HG02798 (cell line): ENCODE measurements at regions not wholly inside any gene's neighbourhood (a gene's known extent, or its start where the extent isn't known, plus 50 kb on each side); places are given as distances from the start of the nearest gene placed in this dataset.

Experiments
- ATAC-seq: cut with Tn5 transposase; IDR thresholded peaks from one replicate; pipeline ENCODE4 v1.9.1; 2021; ENCODE audit warnings: mild to moderate bottlenecking; ENCODE audit not compliant: unreplicated experiment, poor library complexity

DNA sequence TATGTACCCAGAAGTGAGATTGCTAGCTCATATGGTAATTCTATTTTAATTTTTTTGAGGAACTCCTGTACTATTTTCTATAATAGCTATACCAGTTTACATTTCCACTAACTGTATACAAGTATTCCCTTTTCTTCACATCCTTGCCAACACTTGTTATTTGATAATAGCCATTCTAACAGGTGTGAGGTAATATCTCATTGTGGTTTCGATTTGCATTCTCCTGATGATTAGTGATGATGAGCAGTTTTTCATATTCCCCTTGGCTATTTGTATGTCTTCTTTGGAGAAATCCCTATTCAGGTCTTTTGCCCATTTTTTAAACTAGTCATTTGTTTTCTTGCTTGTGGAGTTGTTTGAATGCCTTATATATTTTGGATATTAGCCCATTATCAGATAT is 121.3 kb downstream of the BBS10 start:
- no peak for ATAC-seq

DNA sequence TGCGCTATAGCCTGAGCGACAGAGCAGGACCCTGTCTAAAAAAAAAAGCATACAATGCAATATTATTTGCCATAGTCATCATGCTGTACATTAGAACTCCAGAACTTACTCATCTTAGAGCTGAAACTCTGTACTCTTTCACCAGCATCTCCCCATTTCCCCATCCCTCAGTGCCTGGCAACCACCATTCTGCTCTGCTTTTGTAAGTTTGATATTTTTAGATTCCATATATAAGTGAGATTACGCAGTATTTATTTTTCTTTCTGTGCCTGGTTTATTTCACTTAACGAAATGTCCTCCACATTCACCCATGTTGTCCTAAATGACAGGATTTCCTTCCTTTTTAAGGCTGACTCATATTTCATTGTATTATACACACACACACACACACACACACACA is 121.8 kb downstream of the BBS10 start:
- no peak for ATAC-seq

DNA sequence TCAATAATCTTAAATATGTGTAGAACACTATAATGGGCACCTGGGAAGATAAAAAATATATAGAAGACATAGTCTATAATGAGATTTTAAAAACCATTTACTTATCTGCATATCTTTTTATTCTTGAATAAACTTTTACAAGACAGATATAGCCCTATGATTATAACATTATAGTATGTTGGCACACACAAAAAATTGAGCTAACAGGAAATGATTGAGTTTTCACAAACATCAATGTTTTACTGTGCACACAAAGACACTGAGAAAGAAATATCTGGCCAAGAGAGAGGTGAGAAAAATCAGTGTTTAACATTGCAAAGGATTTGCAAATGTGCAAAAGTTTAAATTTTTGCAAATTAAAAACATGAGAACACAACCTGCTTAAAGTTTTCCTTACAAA is 124.3 kb downstream of the BBS10 start:
- ATAC-seq, result no peak

DNA sequence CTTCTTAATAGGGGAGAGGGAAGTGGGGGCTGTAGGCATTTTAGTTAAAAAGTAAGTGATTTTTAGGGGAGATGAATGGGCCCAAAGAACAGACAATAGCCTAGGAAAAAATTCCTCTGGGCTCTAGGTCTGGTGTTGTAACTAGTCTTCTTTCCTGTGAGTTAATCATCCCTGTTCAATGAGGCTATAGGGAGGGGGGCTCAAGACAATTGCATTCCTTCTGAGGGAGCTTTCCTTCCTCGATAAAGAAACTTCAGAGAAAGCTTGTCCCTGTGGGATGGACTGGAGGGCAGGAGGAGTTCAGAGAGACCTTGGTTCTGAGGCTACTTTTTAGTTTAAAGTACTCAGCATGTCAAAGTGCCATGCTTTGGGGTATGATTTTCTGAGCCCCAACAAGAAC is 127.2 kb downstream of the BBS10 start:
- no peak for ATAC-seq

DNA sequence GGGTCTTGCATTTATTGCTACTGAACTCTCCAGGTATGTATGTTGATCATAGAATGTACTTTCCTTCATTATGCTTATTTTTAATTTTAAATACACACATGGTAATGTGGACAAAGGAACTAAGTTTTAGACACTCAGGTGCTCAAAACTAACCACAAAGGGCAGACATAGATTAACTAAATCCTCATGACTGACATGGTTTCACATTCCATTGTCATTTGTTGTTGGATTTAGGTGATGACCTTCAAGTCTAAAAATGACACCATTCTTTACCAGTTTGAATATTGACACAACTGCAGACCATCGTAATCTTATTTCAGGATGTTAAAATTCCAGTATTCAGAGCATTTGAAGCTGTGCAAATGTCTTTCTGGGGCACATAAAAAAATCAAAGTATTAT is 128.4 kb downstream of the BBS10 start:
- no peak for ATAC-seq

DNA sequence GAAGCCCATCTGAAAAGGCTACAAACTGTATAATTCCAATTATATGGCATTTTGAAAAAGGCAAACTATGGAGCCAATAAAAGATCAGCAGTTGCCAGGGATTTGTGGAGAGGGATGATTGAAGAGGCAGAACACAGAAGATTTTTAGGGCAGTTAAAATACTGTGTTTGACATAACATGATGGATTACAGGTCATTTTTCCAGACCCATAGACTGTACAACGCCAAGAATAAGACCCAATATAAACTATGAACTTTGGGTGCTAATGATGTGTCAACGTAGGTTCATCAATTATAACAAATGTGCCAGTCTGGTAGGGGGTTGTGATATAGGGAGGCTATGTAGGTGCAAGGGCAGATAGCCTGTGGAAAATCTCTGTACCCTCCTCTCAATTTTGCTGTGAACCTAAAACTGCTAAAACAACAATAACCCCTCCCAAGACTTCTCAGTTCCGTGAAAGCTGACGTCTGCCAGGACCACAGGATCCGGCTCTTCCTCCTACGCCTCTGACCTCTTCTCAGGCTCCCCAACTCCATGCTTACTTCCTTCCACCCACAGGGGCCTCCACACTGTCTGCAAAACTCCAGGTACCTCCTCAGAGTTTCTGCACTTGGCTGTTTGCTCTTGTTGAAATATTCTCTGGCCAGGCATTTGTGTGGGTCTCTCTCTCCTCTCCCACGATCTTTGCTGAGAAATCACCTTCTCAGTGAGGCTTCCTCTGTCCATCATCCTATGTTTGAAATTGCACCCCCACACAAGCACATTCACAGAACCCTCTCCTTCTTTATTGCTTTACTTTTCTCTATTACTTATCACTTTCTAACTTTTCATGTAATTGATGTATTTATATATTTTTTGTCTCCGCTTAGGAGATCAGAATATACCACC is 131.4 kb downstream of the BBS10 start:
- no peak for ATAC-seq

DNA sequence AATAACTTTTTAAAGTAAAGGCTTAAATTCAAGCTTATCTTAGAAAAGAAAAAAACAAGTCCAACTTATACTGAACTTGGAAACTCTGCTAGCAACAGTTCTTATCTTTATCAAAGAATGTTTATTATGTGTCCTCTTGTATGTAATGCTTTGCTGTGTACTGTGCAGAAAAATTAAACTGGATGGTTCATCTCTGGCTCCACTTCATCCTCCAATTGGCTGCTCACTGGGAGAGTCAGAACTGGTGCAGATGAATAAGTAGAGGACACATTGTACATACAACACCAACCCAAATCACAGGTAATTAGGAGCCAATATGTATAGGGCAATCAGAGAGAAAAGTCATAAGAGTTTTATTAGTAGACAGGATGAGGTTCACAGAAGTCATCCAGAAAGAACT is 123.6 kb upstream of the NAP1L1 start:
- ATAC-seq, result no peak

DNA sequence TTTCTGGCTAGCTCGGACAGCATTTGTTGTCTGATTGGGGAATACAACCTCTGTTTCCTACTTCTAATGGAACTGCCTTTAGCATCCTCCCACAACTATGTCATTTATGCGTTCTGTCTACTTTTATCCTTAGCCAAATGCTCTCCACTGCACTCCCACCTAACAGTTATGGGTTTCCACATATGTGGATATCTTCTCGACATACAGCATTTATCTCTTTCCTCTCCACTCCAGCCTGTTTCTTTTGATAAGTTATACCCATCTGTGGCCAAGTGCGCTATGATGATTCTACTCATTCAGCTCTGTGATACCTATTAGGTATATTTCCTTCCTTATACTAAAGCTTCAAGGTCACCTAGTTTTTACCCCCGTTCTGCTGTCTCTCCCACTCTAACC is 122.2 kb upstream of the NAP1L1 start:
- ATAC-seq, result no peak

DNA sequence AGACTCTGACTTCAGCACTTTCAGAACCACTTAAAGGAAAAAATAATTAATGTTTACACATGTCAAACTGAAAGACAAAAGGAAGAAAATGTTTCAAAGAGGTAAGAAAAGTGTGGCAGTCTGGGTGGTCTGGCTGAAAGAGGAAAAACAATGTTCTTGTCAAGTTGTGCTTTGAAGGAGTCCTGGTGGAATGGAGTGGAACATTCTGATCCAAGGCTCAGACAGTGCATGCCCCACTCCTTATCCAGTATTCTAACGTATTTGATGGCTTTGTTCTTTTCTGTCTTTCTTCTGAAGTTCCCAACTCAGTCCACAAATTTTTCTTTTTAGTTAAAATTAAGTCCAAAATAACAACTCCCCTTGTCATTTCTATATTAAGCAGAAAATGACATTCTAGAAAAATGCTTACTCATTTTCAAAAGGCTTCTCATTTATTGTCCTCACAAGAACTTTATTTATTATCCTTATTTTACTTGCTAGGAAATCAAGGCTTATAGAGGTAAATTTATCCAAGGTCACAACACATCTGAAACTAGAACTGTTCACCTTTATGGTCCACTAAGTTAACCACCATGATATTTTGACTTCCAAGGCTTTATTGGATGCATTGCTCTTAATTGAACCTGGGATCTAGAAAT is 121.7 kb upstream of the NAP1L1 start:
- ATAC-seq, result no peak

DNA sequence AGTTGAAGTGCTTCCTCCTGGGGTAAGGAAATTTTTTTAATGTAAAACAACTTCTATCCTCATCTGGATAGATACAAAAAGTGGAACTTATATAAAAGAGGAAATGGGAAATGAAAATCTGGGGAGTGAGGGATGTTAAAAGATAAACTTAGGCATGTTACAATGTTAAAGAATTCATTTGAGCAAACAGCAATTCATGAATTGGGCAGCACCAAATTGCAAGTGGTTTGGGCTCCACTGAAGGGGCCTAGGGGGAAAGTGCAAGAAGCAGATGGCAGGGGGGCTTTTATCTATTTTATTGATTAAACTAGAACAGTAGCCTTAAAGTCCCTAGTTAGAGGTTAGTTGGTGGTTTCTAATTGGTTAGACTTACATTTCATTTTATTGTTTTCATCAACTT is 118.1 kb upstream of the NAP1L1 start:
- no peak for ATAC-seq

DNA sequence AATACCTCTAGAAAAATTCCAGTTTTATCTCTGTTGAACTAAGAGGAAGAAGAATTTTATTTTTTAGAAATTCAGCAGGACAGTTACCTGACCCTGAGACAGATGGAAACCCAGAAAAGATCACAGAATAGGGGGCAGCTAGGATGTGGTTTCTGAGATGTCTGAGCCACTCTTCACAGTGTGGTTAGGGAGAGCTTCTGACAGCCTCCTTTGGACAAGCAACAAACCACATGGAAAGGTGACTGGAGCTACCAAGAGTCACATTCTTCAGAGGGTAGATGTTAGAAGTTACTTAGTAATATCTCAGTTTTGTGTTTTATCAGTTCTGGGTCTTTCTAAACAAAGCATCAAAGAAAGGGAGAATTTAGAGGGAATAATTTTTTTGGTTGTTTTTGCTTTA is 117.3 kb upstream of the NAP1L1 start:
- ATAC-seq, result no peak

DNA sequence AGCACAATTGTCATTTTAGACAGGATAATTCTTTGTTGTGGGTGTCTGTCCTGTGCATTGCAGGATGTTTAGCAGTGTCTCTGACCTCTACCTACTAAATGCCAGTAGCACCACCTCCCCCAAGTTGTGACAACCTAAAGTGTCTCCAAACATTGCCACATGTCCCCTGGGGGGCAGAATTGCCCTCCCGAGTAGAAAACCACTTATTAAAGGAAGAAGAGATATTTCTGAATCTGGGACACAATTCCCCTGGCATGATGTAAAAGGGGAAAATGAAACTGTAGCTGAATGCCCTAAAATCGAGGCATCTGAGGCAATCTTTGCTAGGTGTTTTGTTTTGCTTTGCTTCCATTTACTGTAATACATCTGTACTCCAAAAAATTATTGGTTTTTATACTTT is 116.8 kb upstream of the NAP1L1 start:
- no peak for ATAC-seq

DNA sequence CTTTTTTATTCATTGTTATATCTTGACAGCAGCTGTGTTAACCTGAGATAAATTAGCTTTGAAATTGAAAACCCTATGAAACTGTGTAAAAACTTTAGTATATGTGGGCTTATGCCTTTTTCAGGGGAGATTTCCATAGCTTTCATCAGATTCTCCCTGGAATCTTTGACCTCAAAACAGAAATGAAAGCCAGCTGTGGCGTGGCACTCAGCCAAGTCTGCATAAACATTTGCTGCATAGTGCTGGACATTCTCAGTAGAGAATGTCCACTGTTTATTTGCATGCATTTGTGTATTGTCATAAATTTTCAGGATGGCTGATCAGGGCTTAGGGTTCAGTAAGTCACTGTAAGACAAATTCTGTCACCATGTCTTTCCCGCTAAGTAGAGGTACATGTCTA is 115.3 kb upstream of the NAP1L1 start:
- ATAC-seq, result no peak

DNA sequence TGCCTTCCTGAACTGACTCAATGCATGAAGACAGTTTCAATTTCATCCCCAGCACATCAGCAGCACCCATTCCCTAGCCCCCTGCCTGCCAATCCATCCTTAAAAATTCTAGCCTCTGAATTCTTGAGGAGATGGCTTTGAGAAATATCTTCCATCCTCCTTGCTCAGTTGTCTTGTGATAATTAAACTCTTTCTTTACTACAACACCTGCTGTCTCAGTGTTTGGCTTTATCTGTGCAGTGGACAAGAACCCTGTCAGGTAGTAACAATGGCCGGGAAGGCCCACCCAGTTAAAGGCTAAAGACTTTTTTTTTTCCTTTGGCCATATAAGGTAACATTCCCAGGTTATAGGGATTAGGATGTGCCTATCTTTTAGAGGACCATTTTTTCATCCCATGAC is 114.4 kb upstream of the NAP1L1 start:
- ATAC-seq, result no peak

DNA sequence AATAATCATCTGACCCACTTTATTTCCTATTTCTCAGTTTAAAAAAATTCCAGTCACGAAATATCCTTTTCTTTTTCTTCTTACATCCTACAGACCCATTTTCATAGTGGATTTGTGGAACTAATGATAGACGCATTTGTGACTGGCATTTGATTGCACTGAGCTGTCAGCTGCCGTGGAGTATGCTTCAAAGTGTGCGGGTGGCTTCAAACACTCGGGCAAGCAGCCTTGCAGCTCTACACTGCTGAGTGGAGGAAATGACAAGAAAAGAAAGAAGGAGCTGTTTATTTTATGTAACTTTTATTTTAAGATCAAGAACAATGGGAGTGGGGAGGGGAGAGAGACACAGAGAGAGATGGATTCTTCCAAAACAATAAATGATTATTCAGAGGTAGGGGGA is 112.8 kb upstream of the NAP1L1 start:
- ATAC-seq, result no peak

DNA sequence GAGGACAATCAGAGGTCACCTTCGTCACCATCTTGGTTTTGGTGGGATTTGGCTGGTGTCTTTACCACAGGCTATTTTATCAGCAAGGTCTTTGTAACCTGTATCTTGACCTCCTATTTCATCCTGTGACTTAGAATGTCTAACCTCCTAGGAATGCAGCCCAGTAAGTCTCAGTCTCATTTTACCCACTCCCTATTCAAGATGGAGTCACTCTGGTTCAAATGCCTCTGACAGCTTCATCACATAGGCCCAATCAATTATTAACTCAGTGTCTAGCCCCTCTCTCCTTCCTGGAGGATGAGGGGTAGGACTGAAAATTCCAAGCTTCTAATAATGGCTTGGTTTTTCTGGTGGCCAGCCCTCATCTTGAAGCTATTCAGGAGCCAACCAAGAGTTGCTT is 111.4 kb upstream of the NAP1L1 start:
- no peak for ATAC-seq

DNA sequence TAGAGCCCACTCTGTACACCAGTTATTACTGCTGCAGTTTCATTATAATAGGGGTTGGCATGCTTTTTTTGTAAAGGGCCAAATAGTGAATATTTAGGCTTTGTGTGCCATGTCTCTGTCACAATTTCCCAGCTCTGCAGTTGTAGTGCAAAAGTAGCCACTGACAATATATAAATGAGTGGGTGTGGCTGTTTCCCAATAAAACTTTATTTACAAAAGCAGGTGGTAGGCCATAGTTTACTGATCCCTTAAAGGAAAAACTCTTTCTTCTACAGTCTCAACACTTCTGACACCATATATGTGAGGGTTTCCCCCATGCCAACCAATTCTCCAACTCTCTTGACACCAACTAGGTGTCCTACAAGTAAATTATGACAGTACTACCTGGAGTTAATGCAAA is 110.2 kb upstream of the NAP1L1 start:
- ATAC-seq, result no peak

DNA sequence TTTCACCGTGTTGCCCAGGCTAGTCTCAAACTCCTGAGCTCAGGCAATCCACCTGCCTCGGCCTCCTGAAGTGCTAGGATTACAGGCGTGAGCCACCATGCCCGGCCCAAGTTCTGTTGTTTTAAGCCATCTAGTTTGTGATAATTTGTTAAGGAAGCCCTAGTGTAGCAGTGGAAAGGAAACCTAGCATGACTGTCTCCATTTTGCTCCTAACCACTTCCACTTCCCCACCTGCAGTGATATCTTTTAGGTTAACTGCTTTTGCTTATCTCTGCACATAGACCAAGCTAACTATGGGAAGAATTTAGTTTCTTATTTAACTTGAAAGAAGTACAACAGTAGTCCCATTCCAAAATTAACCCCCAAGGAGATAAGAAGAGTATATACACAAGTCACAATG is 109.5 kb upstream of the NAP1L1 start:
- no peak for ATAC-seq

DNA sequence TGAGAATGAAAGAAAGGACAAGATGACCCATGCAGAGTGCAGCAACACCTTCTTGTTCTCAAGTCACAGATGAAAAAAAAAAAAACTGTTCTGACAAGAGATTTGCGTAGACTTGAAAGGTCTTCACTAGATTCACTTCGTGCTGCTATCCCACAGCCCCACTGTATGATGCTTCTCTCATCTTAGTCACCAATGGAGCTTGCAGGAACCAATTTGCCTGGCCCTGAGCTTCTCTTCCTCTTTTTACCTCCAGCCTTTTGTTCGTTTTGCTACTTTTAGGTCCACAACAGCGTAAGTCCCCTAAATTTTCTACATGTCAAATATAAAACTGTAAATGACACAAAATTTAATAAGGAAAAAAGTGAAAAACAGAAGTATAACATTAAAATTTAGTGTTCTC is 107.9 kb upstream of the NAP1L1 start:
- ATAC-seq, result no peak

DNA sequence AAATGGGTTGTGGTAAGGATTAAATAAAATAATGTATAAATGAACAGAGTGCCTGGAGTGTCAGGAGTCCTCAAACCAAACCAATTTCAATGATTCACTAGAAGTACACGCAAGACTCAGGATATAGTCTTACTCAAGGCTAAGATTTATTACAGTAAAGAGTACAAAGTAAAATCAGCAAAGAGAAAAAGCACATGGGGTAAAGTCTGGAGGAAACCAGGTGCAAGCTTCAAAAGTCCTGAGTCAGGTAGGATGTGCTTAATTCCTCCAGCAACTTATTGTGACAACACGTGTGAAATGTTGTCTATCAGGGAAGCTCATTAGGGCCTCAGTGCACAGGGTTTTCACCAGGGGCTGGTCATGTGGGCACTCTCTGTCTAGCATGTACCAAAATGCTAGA is 105.8 kb upstream of the NAP1L1 start:
- no peak for ATAC-seq

DNA sequence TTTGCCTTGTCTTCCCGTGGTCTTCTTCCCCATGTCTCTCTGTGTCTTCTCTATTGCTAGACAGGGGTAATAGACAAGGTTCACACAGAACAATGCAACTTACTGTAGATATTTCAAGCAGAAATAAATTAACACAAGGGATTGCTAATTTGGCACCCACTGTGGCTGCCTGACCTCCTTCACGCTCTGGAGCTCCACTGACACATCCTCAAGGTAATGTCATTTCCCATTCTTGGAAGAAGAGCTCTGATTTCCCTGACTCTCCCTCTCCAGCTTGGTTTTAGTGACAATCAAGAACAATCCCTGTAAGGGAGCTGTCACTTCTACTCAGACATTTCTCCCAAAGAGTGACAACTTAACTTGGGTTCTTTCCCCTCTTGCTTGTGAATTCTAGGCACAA is 105.4 kb upstream of the NAP1L1 start:
- ATAC-seq, result no peak

DNA sequence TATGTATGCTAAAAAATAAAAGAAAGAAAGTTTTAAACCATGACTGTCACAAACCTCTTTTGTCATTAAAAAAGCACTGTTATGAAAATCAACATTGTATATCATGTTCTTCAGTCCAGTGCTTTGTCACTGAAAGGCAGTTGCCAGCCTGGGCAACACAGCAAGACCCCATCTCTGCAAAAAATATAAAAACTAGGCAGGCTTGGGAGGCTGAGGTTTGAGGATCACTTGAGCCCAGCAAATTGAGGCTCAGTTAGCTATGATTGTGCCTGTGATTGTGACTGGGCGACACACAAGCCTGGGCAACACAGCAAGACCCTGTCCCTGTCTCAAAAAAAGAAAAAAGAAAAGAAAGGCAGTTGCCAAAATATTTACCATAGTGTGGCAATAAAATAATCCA is 102.7 kb upstream of the NAP1L1 start:
- ATAC-seq, result no peak
